GM23338 (cell line): ENCODE measurements at regions not wholly inside any gene's neighbourhood (a gene's known extent, or its start where the extent isn't known, plus 50 kb on each side); places are given as distances from the start of the nearest gene placed in this dataset.
"Not testable (repeated sequence)": the region's sequence is repeated elsewhere in the genome, so short reads cannot be mapped to it uniquely, and the experiment has no call there.

Experiments used
- ATAC-seq: fragments of 200-7000 bp; cut with Tn5 transposase; 3 replicates; pipeline ENCODE4 v1.9.1; 2020
- DNase-seq: peaks from one replicate; pipeline ENCODE4 v3.0.0-alpha.2; 2015; ENCODE audit warnings: low spot score
- H2AFZ ChIP-seq: fragments of 200-600 bp; sonication (generic); 2 replicates; pipeline ENCODE4 v1.8.0; 2016; ENCODE audit warnings: antibody characterized with exemption, mild to moderate bottlenecking, moderate library complexity
- H3F3A ChIP-seq: fragments of 200-600 bp; sonication (generic); replicated peaks from 2 replicates; pipeline ENCODE4 v1.8.0; 2017; ENCODE audit warnings: antibody characterized with exemption, mixed run types, low read depth
- H3K27ac ChIP-seq: fragments of 200-600 bp; sonication (generic); 2 replicates; pipeline ENCODE4 v1.6.1; 2016; ENCODE audit warnings: low read depth
- H3K27me3 ChIP-seq: fragments of 200-600 bp; sonication (generic); 2 replicates; pipeline ENCODE4 v1.8.0; 2016; ENCODE audit warnings: mild to moderate bottlenecking, mixed run types, moderate library complexity; ENCODE audit not compliant: insufficient read depth
- H3K36me3 ChIP-seq: fragments of 200-600 bp; sonication (generic); 2 replicates; pipeline ENCODE4 v1.8.0; 2016; ENCODE audit warnings: mild to moderate bottlenecking; ENCODE audit not compliant: insufficient read depth
- H3K4me1 ChIP-seq: fragments of 200-600 bp; sonication (generic); 2 replicates; pipeline ENCODE4 v1.8.0; 2016; ENCODE audit warnings: mild to moderate bottlenecking, moderate library complexity; ENCODE audit not compliant: insufficient read depth
- H3K4me2 ChIP-seq: fragments of 200-600 bp; sonication (generic); 2 replicates; pipeline ENCODE4 v1.7.1; 2017; ENCODE audit warnings: mixed run types
- H3K4me3 ChIP-seq: fragments of 200-600 bp; sonication (generic); 2 replicates; pipeline ENCODE4 v1.6.1; 2016; ENCODE audit warnings: mixed run types
- H3K79me2 ChIP-seq: fragments of 200-600 bp; sonication (generic); replicated peaks from 2 replicates; pipeline ENCODE4 v1.8.0; 2017; ENCODE audit warnings: mild to moderate bottlenecking; ENCODE audit not compliant: insufficient read depth
- H3K9me2 ChIP-seq: fragments of 200-600 bp; sonication (generic); 2 replicates; pipeline ENCODE4 v1.8.0; 2017; ENCODE audit not compliant: insufficient read depth
- H4K20me1 ChIP-seq: fragments of 200-600 bp; sonication (generic); replicated peaks from 2 replicates; pipeline ENCODE4 v1.8.0; 2017; ENCODE audit warnings: mild to moderate bottlenecking; ENCODE audit not compliant: insufficient read depth
- H3K27ac Mint-ChIP-seq: 2 replicates; pipeline ENCODE4 v1.8.0; 2020; ENCODE audit warnings: inconsistent platforms, mild to moderate bottlenecking, moderate library complexity, mixed read lengths
- H3K27me3 Mint-ChIP-seq: 3 replicates; pipeline ENCODE4 v1.8.0; 2022; ENCODE audit warnings: low read depth, mild to moderate bottlenecking, moderate library complexity, mixed read lengths, inconsistent platforms; ENCODE audit not compliant: insufficient read depth, poor library complexity
- H3K36me3 Mint-ChIP-seq: 3 replicates; pipeline ENCODE4 v1.8.0; 2021; ENCODE audit warnings: low read depth, mild to moderate bottlenecking, inconsistent platforms, moderate library complexity, mixed read lengths
- H3K4me1 Mint-ChIP-seq: 3 replicates; pipeline ENCODE4 v1.8.0; 2020; ENCODE audit warnings: mild to moderate bottlenecking, inconsistent platforms, mixed read lengths
- H3K4me3 Mint-ChIP-seq: 3 replicates; pipeline ENCODE4 v1.8.0; 2021; ENCODE audit warnings: moderate library complexity, mild to moderate bottlenecking, inconsistent platforms, mixed read lengths
- H3K9me3 Mint-ChIP-seq: 3 replicates; pipeline ENCODE4 v1.8.0; 2020; ENCODE audit warnings: moderate library complexity, mild to moderate bottlenecking, inconsistent platforms, mixed read lengths

DNA sequence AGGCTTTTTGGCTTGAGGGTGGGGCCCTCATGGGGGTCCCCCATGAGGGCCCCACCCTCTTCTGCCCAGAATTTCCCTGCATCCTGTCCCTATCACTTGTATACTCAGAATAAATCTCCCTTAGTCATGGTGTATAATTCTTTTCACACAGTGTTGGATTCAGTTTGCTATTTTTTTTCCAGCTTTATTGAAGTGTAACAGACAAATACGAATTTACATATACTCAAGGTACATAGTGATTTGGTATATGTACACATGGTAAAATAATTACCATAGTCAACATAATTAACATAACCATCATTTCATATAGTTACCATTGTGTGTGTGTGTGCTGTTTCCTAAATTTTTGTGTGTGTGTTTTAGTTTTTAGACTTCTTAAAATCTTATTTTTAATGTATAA is 289.4 kb downstream of the CNTNAP3B start:
- not testable (repeated sequence) for ATAC-seq, H3K36me3 ChIP-seq, H3K9me3 Mint-ChIP-seq, H3K27ac ChIP-seq, H3K4me3 ChIP-seq, H3K9me2 ChIP-seq, H4K20me1 ChIP-seq, H3K27me3 Mint-ChIP-seq, H3K4me1 ChIP-seq, H3F3A ChIP-seq, H3K27me3 ChIP-seq, H3K79me2 ChIP-seq, DNase-seq, H3K4me1 Mint-ChIP-seq, H3K4me3 Mint-ChIP-seq, H3K36me3 Mint-ChIP-seq, H2AFZ ChIP-seq, H3K4me2 ChIP-seq, H3K27ac Mint-ChIP-seq

DNA sequence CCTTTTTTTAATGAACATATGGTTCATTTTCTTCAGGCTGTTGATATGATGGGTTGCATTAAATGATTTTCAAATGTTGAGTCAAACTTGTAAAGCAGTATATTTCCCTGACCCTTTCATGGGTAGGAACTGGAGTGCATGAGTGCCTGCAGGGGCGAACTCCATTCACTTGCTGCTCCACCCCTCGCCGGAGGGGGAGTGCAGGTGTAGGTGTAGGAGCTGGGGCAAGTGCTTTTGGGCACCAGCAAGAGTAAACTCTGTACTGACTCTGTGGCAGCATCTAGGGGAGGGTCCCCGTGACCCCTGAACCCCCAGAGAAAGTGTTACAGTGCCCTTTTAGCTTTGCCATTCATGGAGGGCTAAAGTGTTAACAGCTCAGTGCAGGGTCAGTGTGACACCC is 290.3 kb downstream of the CNTNAP3B start:
- H3K4me2 ChIP-seq, H3K9me2 ChIP-seq, H3K4me3 Mint-ChIP-seq, H3K27me3 ChIP-seq, H3K4me3 ChIP-seq, H4K20me1 ChIP-seq, H3K36me3 ChIP-seq, H3F3A ChIP-seq, H3K27ac ChIP-seq, H3K4me1 ChIP-seq, H2AFZ ChIP-seq, H3K27ac Mint-ChIP-seq, H3K79me2 ChIP-seq, H3K27me3 Mint-ChIP-seq, H3K36me3 Mint-ChIP-seq, ATAC-seq, DNase-seq, H3K4me1 Mint-ChIP-seq, H3K9me3 Mint-ChIP-seq: not testable (repeated sequence)

DNA sequence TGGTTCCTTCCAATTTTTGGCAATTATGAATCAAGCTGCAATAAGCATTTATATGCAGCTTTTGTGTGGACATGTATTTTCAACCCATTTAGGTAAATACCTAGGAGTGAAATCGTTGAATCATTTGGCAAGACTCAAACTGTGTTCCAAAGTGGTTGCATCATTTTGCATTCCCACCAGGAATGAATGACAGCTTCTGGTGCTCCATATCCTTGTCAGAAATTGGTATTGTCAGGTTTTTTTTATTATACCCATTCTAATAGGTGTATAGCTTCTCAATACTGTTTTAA is 290.7 kb downstream of the CNTNAP3B start:
- H3F3A ChIP-seq, H3K27ac Mint-ChIP-seq, H3K4me3 ChIP-seq, H3K36me3 ChIP-seq, H3K27me3 ChIP-seq, H3K27me3 Mint-ChIP-seq, H3K27ac ChIP-seq, H3K4me3 Mint-ChIP-seq, H3K4me1 Mint-ChIP-seq, H2AFZ ChIP-seq, DNase-seq, H3K4me2 ChIP-seq, ATAC-seq, H3K79me2 ChIP-seq, H4K20me1 ChIP-seq, H3K36me3 Mint-ChIP-seq, H3K9me2 ChIP-seq, H3K9me3 Mint-ChIP-seq, H3K4me1 ChIP-seq: not testable (repeated sequence)

DNA sequence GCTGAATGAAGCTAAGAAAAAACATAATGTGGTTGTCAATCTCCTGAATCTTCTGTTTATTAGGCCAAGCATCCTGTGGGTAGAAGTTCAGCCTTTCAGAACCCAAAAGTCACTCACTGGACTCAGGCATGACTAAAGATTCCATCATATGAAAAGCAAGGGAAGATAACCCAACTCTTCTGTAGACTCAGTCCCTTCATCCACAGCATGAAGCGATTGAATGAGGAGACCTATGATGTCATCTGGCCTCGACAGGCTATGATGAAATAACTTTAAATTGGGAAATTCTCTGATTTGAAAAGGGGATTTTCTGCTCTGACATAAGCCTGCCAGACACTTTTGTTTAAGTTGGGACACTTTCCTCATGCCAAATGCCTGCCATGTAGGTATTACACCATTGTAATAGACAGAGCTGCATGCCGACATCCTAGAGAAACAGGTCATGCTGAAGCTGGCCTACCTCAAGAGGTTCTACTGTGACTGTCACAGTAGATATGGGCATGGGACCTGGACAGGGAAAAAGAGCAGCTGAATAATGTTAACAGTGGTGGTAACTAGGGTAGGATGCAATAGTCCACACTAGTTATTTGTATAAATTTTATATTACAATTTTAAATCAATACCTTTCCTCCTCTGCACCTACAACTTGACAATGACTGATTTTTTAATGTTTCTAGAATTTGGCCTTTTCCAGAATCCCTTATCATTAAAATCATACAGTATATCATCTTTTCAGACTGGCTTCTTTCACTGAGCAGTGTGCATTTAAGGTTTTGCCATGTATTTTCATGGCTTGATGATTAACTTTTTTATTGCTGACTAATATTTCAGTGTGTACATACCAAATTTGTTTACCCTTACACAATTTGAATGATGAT is 291.3 kb downstream of the CNTNAP3B start:
- H4K20me1 ChIP-seq, H3K4me1 Mint-ChIP-seq, H3K9me3 Mint-ChIP-seq, ATAC-seq, H3K27ac Mint-ChIP-seq, H3F3A ChIP-seq, H3K79me2 ChIP-seq, H3K4me3 Mint-ChIP-seq, H2AFZ ChIP-seq, H3K36me3 ChIP-seq, H3K27me3 ChIP-seq, H3K4me1 ChIP-seq, H3K4me2 ChIP-seq, H3K9me2 ChIP-seq, H3K4me3 ChIP-seq, H3K27ac ChIP-seq, H3K27me3 Mint-ChIP-seq, H3K36me3 Mint-ChIP-seq, DNase-seq: not testable (repeated sequence)

DNA sequence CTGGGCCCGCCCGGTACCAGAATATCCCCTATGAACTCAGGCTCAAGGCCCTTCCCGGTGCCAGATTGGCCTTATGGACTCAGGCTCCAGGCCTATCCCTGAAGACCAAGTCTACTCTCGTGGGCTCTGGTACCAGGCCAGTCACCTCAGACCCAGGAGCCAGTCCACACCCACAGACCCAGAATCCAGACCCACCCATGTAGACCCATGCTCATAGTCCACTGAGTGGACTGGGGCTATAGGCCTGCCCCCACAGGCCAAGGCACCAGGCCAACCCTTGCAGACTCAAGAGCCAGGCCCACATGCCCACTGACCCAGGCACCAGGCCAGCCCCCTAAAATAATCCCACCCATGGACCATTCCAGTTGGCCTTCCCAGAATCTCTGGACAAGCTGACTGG is 296.1 kb downstream of the CNTNAP3B start:
- not testable (repeated sequence) for H3K4me3 Mint-ChIP-seq, H4K20me1 ChIP-seq, H3K27me3 ChIP-seq, H3K9me2 ChIP-seq, H3K4me1 ChIP-seq, H2AFZ ChIP-seq, H3K9me3 Mint-ChIP-seq, H3K27ac ChIP-seq, DNase-seq, ATAC-seq, H3K36me3 ChIP-seq, H3K79me2 ChIP-seq, H3F3A ChIP-seq, H3K36me3 Mint-ChIP-seq, H3K27me3 Mint-ChIP-seq, H3K4me2 ChIP-seq, H3K27ac Mint-ChIP-seq, H3K4me3 ChIP-seq, H3K4me1 Mint-ChIP-seq

DNA sequence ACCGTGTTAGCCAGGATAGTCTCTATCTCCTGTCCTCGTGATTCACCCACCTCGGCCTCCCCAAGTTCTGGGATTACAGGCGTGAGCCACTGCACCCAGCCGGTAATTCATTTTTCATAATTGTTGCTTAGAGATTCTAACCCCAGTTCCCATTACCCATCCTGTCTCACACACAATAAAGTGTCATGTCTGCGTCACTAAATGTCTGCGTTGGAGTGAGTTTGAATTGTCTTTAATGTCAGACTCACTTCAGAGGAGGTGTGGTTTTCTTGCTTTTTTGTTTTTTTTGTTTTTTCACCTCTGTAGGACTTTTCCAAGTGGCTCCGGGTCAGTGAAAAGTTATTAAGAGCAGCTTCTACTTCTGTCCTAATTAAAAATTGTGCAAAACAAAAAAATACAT is 304.5 kb downstream of the CNTNAP3B start:
- not testable (repeated sequence) for DNase-seq, H3K9me3 Mint-ChIP-seq, H3K4me3 Mint-ChIP-seq, H3K4me1 ChIP-seq, ATAC-seq, H3K9me2 ChIP-seq, H3K27ac ChIP-seq, H3F3A ChIP-seq, H4K20me1 ChIP-seq, H3K27me3 ChIP-seq, H3K4me3 ChIP-seq, H3K27ac Mint-ChIP-seq, H3K4me1 Mint-ChIP-seq, H2AFZ ChIP-seq, H3K36me3 Mint-ChIP-seq, H3K4me2 ChIP-seq, H3K79me2 ChIP-seq, H3K27me3 Mint-ChIP-seq, H3K36me3 ChIP-seq

DNA sequence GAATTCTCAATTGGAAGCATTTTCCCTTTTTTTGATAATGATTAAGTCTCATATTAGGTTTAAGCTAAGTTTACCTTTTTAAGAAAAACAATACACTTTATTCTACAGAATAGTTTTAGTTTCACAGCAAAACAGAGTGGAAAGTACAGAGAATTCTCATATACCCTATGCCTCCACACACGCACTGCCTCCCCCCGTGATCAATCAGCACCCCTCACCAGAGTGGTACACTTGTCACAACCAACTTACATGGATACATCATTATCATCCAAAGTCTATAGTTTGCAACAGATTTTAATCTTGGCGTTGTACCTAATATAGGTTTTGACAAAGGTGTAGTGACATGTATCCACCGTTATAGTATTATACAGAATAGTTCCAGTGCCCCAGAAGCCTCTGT is 326.5 kb downstream of the CNTNAP3B start:
- H3K27me3 Mint-ChIP-seq, H3K4me3 ChIP-seq, H3K9me3 Mint-ChIP-seq, H4K20me1 ChIP-seq, H3K79me2 ChIP-seq, H3K9me2 ChIP-seq, H3K27me3 ChIP-seq, H2AFZ ChIP-seq, H3K4me1 Mint-ChIP-seq, H3K27ac Mint-ChIP-seq, H3K27ac ChIP-seq, DNase-seq, ATAC-seq, H3K36me3 ChIP-seq, H3K4me1 ChIP-seq, H3K4me3 Mint-ChIP-seq, H3F3A ChIP-seq, H3K36me3 Mint-ChIP-seq, H3K4me2 ChIP-seq: not testable (repeated sequence)
